22Rv1 (cell line): ENCODE measurements at regions not wholly inside any gene's neighbourhood (a gene's known extent, or its start where the extent isn't known, plus 50 kb on each side); places are given as distances from the start of the nearest gene placed in this dataset.

Source experiments
- CTCF ChIP-seq: fragments of 450-650 bp; IDR thresholded peaks from 2 replicates; pipeline ENCODE4 v1.5.1; 2017; ENCODE audit warnings: mild to moderate bottlenecking
- ZFX ChIP-seq: fragments of 450-650 bp; IDR thresholded peaks from 2 replicates; pipeline ENCODE4 v1.6.1; 2017; ENCODE audit warnings: antibody characterized with exemption, borderline replicate concordance

- TF ChIP-seq CTCF, result no peak
- no peak for TF ChIP-seq ZFX
Measured at GRCh38 chr7:155950898-155951553, 138.8 kb upstream of the SHH start.
